ENCODE measurements at regions not wholly inside any gene's neighbourhood (a gene's known extent, or its start where the extent isn't known, plus 50 kb on each side); places are given as distances from the start of the nearest gene placed in this dataset.

- H3K4me2 ChIP-seq, result no peak overlapping the region
- no peak overlapping the region for H3K4me3 ChIP-seq
- no peaks in the 10 kb centered on the region for H4K20me1 ChIP-seq (ENCODE audit: insufficient read depth, poor library complexity, severe bottlenecking)
- H3K36me3 ChIP-seq (replicated peaks; ENCODE audit: insufficient read depth, low read depth), result no peaks in the 10 kb centered on the region
- no peaks in the 10 kb centered on the region for H3K9me3 ChIP-seq (ENCODE audit: low read depth)
- WGBS (ENCODE audit: low lambda C conversion rate, missing lambda C conversion rate), result 75% methylated on average over 10 of the region's 12 CpGs
- H3K4me1 ChIP-seq (ENCODE audit: insufficient read depth), result no peaks in the 10 kb centered on the region
- H3K79me2 ChIP-seq, result no peaks in the 10 kb centered on the region
- H3K27ac ChIP-seq, result no peak overlapping the region
- H3K27me3 ChIP-seq, result no peaks in the 10 kb centered on the region
- no peak for TF ChIP-seq EZH2phosphoT487 (IDR thresholded peaks at IDR 0.05; ENCODE audit: low read depth, severe bottlenecking, unreplicated experiment)
- TF ChIP-seq EZH2 (IDR thresholded peaks at IDR 0.05; ENCODE audit: borderline replicate concordance), result no peak
- TF ChIP-seq CTCF (IDR thresholded peaks at IDR 0.05; ENCODE audit: poor library complexity), result no peak
- H2AFZ ChIP-seq, result no peak overlapping the region
- DNase-seq (ENCODE audit: low spot score), result no peak
- no peaks in the 10 kb centered on the region for H3K9me2 ChIP-seq (replicated peaks; ENCODE audit: insufficient read depth)
Measured at GRCh38 chr16:87117936-87118335, 199.3 kb downstream of the C16orf95 start.

- no peaks in the 10 kb centered on the region for H4K20me1 ChIP-seq (ENCODE audit: insufficient read depth, poor library complexity, severe bottlenecking)
- DNase-seq (ENCODE audit: low spot score), result no peak
- H3K9me3 ChIP-seq (ENCODE audit: low read depth), result no peaks in the 10 kb centered on the region
- no peaks in the 10 kb centered on the region for H3K27me3 ChIP-seq
- H3K27ac ChIP-seq, result no peak overlapping the region
- no peak for TF ChIP-seq CTCF (IDR thresholded peaks at IDR 0.05; ENCODE audit: poor library complexity)
- TF ChIP-seq EZH2phosphoT487 (IDR thresholded peaks at IDR 0.05; ENCODE audit: low read depth, severe bottlenecking, unreplicated experiment), result no peak
- TF ChIP-seq EZH2 (IDR thresholded peaks at IDR 0.05; ENCODE audit: borderline replicate concordance), result no peak
- WGBS (ENCODE audit: low lambda C conversion rate, missing lambda C conversion rate), result 83% methylated on average over 2 of the region's 2 CpGs
- H2AFZ ChIP-seq, result no peak overlapping the region
- no peaks in the 10 kb centered on the region for H3K9me2 ChIP-seq (replicated peaks; ENCODE audit: insufficient read depth)
- H3K4me1 ChIP-seq (ENCODE audit: insufficient read depth), result no peaks in the 10 kb centered on the region
- no peaks in the 10 kb centered on the region for H3K36me3 ChIP-seq (replicated peaks; ENCODE audit: insufficient read depth, low read depth)
- H3K4me2 ChIP-seq, result no peak overlapping the region
- H3K4me3 ChIP-seq, result no peak overlapping the region
- H3K79me2 ChIP-seq, result no peaks in the 10 kb centered on the region
Measured at GRCh38 chr16:87119168-87119567, 198.0 kb downstream of the C16orf95 start.

DNA sequence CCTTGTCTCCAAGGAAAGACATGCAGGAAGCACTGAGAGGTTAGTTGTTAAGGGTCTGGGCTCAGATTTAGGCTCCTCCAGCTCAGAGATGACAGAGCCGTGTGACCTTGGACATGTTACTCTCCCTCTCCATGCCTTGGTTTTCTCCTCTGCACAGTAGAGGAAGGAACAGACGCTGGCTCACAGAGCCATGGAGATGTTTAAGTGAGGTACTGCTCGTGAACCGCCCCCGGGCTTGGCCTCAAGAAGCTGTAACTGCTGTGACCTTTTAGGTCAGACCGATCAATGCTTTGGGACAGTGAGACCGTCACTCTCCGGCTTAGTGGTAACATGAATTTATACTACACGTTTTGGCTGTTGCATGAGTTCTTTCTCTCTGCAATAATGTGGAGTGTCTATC is 197.4 kb downstream of the C16orf95 start:
- WGBS (ENCODE audit: low lambda C conversion rate, missing lambda C conversion rate), result 94% methylated on average over 9 of the region's 9 CpGs
- no peaks in the 10 kb centered on the region for H4K20me1 ChIP-seq (ENCODE audit: insufficient read depth, poor library complexity, severe bottlenecking)

More for the DNA sequence above, 197.4 kb downstream of the C16orf95 start:
- Histone ChIP-seq H3K79me2 (no peaks in the 10 kb centered on the region), H3K27me3 (no peaks in the 10 kb centered on the region), H3K9me3 (ENCODE audit: low read depth) (no peaks in the 10 kb centered on the region), H3K4me2 (no peak overlapping the region), H3K4me1 (ENCODE audit: insufficient read depth) (no peaks in the 10 kb centered on the region), H3K4me3 (no peak overlapping the region), H3K9me2 (replicated peaks; ENCODE audit: insufficient read depth) (no peaks in the 10 kb centered on the region), H3K27ac (no peak overlapping the region), H2AFZ (no peak overlapping the region), H3K36me3 (replicated peaks; ENCODE audit: insufficient read depth, low read depth) (no peaks in the 10 kb centered on the region)
- no peak for DNase-seq (ENCODE audit: low spot score)
- TF ChIP-seq EZH2phosphoT487 (IDR thresholded peaks at IDR 0.05; ENCODE audit: low read depth, severe bottlenecking, unreplicated experiment), result no peak
- no peak for TF ChIP-seq CTCF (IDR thresholded peaks at IDR 0.05; ENCODE audit: poor library complexity)
- no peak for TF ChIP-seq EZH2 (IDR thresholded peaks at IDR 0.05; ENCODE audit: borderline replicate concordance)

Data from hepatocyte (in vitro differentiated cells).